Immature natural killer cell (primary cell): ENCODE measurements at regions not wholly inside any gene's neighbourhood (a gene's known extent, or its start where the extent isn't known, plus 50 kb on each side); places are given as distances from the start of the nearest gene placed in this dataset.

ENCODE experiments used
- DNase-seq, 3 donors: peaks; one replicate each; pipeline ENCODE4 v3.0.0; 2022; ENCODE audit warnings: mixed read lengths in 1 of 3
- H3K27ac Mint-ChIP-seq, 6 donors: one replicate each; pipeline ENCODE4 v1.8.0; 2020; ENCODE audit warnings: mixed read lengths in 6 of 6, mild to moderate bottlenecking in 5 of 6, inconsistent platforms in 4 of 6, moderate library complexity in 3 of 6
- H3K27me3 Mint-ChIP-seq, 3 donors: one replicate each; pipeline ENCODE4 v1.8.0; 2020 to 2021; ENCODE audit warnings: low read depth in 3 of 3, mild to moderate bottlenecking in 3 of 3, mixed read lengths in 3 of 3, moderate library complexity in 3 of 3, inconsistent platforms in 1 of 3
- H3K36me3 Mint-ChIP-seq, 3 donors: one replicate each; pipeline ENCODE4 v1.8.0; 2020; ENCODE audit warnings: mixed read lengths in 3 of 3, inconsistent platforms in 2 of 3, mild to moderate bottlenecking in 2 of 3
- H3K4me1 Mint-ChIP-seq, 2 donors: one replicate each; pipeline ENCODE4 v1.8.0; 2020; ENCODE audit warnings: inconsistent platforms in 2 of 2, mild to moderate bottlenecking in 2 of 2, mixed read lengths in 2 of 2, moderate library complexity in 1 of 2
- H3K4me3 Mint-ChIP-seq, 5 donors: one replicate each; pipeline ENCODE4 v1.8.0; 2020; ENCODE audit warnings: mild to moderate bottlenecking in 5 of 5, mixed read lengths in 5 of 5, inconsistent platforms in 3 of 5, moderate library complexity in 3 of 5
- H3K9me3 Mint-ChIP-seq, 6 donors: one replicate each; pipeline ENCODE4 v1.8.0; 2020; ENCODE audit warnings: mild to moderate bottlenecking in 6 of 6, mixed read lengths in 6 of 6, inconsistent platforms in 4 of 6, moderate library complexity in 3 of 6

DNA sequence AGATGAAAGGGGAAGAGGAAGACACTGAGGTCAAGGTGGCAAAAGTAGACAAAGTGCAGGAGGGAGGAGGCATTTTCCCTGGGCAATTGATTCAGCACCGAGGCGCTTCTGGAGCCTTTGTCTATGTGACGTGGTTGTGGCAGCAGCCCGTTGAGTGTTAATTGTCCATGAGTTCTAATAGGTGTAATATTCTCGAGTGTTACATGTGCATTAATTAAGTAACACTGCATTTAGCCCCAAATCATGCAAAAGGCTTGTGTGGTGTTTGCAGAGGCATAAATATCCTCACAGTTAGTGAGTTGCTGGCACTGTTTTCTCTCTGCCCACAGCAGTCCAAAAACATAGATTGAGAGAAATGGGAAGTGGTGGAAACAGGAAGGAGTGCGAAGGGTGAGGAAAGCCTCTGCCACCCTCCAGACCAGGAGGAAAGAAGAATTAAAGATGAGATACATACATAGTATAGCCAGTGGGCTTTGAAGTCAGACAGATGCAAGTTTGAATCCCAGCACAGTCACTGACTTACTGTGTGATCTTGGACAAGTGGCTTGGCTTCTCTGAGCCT is 361.2 kb downstream of the MN1 start:
- no peaks in the 10 kb centered on the region for H3K4me1 Mint-ChIP-seq
- H3K4me3 Mint-ChIP-seq = no peak overlapping the region
- H3K9me3 Mint-ChIP-seq = peaks cover 0 to 1% (median 0%) of the 10 kb centered on the region in 6 donors
- H3K27me3 Mint-ChIP-seq = peaks cover 0 to 3% (median 2%) of the 10 kb centered on the region in 3 donors
- H3K27ac Mint-ChIP-seq = no peak overlapping the region
- H3K36me3 Mint-ChIP-seq = no peaks in the 10 kb centered on the region
- no peak for DNase-seq

DNA sequence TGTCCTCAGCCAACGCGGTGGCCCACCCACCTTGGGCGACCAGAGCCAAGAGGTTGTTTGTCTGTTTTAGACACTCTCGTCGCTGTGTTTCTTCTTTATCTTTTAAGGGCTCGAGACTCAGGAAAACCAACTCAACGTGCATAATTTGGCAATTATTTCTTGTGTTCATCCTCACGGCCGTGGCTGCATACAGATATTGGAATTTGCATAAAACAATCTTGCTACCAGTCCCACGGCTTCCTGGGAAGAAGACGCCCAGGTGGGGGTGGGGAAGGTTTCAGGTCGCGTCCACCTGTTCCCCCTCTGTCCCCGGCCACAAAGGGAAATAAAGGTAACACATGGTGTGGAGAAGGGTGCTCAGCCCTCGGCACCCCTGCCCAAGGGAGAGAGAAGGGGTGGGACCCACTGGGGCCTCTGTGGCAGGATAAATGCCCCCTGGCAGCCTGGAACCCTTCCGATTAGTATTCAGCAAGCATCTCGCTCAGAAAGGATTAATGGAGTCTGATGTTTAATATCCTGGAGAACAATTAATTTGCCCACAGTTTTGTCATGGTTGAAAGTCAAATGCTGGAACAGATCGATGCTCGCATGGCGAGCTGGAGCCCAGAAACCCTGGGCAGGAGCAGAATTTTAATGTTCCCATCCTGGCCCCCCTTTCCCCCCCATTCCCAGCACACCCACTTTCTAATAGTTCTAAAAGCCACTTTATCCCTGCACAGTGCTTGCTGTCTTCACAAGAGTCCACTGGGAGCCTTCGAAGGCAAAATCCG is 359.7 kb downstream of the MN1 start:
- no peaks in the 10 kb centered on the region for H3K36me3 Mint-ChIP-seq
- peaks cover 0 to 1% (median 0%) of the 10 kb centered on the region in 6 donors for H3K9me3 Mint-ChIP-seq
- peaks cover 0 to 2% (median 0%) of the 10 kb centered on the region in 3 donors for H3K27me3 Mint-ChIP-seq
- no peak overlapping the region for H3K27ac Mint-ChIP-seq
- H3K4me1 Mint-ChIP-seq = no peaks in the 10 kb centered on the region
- no peak overlapping the region for H3K4me3 Mint-ChIP-seq
- no peak for DNase-seq

DNA sequence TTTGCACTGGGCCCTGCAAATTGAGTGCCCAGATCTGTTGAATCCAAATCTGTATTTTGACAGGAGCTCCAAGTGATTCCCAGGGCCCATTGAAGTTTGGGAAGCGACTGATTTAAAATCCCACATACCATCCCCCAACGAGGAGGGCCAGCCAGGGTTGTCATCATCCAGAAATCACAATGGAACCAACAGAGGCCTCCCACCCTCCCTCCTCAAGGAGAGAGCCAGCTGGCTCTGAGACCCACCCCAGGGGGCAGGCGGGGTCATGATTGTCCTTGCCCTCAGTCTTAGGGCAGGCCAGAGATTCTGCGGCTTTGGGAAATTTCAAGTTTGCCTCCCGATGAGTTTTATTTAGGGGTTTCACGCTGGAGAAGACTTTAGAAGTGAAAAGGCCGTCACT is 358.2 kb downstream of the MN1 start:
- peaks cover 0 to 1% (median 0%) of the 10 kb centered on the region in 6 donors for H3K9me3 Mint-ChIP-seq
- peaks cover 0 to 2% (median 0%) of the 10 kb centered on the region in 3 donors for H3K27me3 Mint-ChIP-seq
- H3K27ac Mint-ChIP-seq = no peak overlapping the region
- no peaks in the 10 kb centered on the region for H3K4me1 Mint-ChIP-seq
- no peaks in the 10 kb centered on the region for H3K36me3 Mint-ChIP-seq
- no peak overlapping the region for H3K4me3 Mint-ChIP-seq
- no peak for DNase-seq

DNA sequence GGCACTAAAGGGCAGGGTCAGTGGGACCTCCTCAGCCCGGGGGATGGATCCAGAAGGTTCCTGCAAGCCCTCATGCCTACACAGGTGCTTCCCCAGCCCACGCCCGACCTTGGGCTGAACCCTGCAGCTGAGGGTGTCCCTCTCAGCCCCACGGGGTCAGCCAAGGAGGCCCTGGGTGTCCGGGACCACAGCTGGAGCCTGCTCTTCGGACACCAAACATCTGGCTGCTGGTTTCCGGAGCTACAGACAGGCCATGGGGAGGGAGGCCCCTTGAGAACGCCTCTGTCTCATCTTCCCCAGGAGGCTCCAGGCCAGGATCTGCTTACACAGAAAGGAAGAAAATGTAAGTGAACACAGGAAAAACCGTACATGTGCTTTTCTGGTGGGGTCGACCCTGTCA is 355.7 kb downstream of the MN1 start:
- peaks cover 0 to 4% (median 3%) of the 10 kb centered on the region in 3 donors for H3K27me3 Mint-ChIP-seq
- H3K4me1 Mint-ChIP-seq = no peaks in the 10 kb centered on the region
- H3K36me3 Mint-ChIP-seq = no peaks in the 10 kb centered on the region
- H3K27ac Mint-ChIP-seq = no peak overlapping the region
- no peak for DNase-seq
- H3K4me3 Mint-ChIP-seq = no peak overlapping the region
- no peaks in the 10 kb centered on the region for H3K9me3 Mint-ChIP-seq

DNA sequence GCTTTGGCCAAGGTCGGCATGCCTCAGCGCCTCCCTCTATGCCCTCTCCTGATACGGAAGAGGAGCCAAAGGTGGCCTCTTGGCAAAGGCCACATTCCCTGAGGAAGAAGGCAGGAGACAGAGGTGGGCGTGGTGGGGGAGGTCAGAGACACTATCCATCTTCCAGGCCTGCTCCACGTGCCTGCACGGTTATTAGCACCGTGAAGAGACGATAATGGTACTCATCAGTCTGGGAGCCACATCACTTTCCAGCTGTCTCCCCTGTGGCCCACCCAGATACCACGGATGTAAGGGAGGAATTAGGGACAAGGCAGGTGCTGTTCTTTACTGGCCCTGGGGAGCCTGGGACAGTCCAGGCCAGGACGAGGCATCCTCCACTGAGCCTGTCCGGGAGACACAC is 354.3 kb downstream of the MN1 start:
- no peaks in the 10 kb centered on the region for H3K36me3 Mint-ChIP-seq
- H3K9me3 Mint-ChIP-seq = no peaks in the 10 kb centered on the region
- H3K4me1 Mint-ChIP-seq = no peaks in the 10 kb centered on the region
- no peak overlapping the region for H3K4me3 Mint-ChIP-seq
- DNase-seq = no peak
- H3K27ac Mint-ChIP-seq = no peak overlapping the region
- peaks cover 0 to 4% (median 2%) of the 10 kb centered on the region in 3 donors for H3K27me3 Mint-ChIP-seq

DNA sequence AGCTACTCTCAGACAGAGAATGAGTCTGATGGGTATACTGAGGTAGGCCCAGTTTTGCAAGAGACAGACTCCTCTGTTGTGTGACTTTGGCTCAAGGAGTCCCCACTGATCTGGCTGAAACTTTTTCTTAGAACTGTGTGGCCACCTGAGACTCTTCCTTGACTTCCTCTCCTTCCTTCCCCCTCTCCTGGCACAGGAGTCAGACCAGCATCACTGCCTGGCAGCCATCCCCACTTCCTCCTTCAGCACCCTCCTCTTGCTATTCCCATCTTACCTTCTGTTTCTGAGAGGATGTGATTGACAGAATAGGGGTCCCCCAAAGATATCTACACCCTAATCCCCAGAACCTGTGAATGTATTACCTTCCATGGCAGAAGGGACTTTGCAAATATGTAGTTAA is 351.1 kb downstream of the MN1 start:
- no peak overlapping the region for H3K27ac Mint-ChIP-seq
- no peaks in the 10 kb centered on the region for H3K9me3 Mint-ChIP-seq

DNA sequence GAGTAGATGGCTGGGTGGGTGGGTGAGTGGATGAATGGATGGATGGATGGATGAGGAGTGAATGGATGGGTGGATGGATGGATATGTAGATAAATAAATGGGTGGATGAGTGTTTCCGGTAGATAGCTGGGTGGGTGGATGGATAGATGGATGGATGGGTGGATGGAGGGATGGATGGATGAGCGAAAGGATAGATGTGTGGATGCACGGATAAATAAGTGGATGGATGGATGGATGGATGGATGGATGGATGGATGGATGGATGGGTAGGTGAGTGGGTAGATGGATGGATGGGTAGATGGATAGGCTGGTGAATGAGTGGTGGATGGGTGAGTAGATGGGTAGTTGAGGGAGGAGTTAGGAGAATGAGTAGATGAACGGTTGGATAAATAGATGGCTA is 349.3 kb downstream of the MN1 start:
- no peak for DNase-seq
- no peaks in the 10 kb centered on the region for H3K9me3 Mint-ChIP-seq

More for the DNA sequence above, 351.1 kb downstream of the MN1 start:
- Mint-ChIP-seq H3K36me3 (no peaks in the 10 kb centered on the region), H3K4me1 (no peaks in the 10 kb centered on the region), H3K4me3 (no peak overlapping the region), H3K27me3 (peaks cover 0 to 6% (median 5%) of the 10 kb centered on the region in 3 donors)
- DNase-seq = no peak

DNA sequence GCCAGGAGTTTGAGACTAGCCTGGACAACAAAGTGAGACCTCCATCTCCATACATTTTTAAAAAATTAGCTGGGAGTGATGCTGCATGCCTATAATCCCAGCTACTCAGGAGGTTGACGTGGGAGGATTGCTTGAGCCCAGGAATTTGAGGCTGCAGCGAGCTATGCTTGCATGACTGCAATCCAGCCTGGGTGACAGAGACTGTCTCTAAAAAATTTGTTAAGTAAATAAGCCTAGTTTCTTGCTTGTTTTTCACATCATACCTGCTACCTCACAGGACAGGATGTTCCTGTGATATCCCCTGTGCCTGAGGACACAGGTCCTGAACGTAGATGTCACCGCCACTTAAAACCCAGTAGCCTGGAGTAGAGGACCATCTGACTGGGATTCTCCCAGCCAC is 348.6 kb downstream of the MN1 start:
- H3K9me3 Mint-ChIP-seq = no peaks in the 10 kb centered on the region
- no peak overlapping the region for H3K4me3 Mint-ChIP-seq
- no peaks in the 10 kb centered on the region for H3K36me3 Mint-ChIP-seq
- H3K27me3 Mint-ChIP-seq = peaks cover 0 to 6% (median 5%) of the 10 kb centered on the region in 3 donors
- DNase-seq = no peak
- H3K4me1 Mint-ChIP-seq = no peaks in the 10 kb centered on the region
- H3K27ac Mint-ChIP-seq = no peak overlapping the region

More for the DNA sequence above, 349.3 kb downstream of the MN1 start:
- H3K4me3 Mint-ChIP-seq = no peak overlapping the region
- no peaks in the 10 kb centered on the region for H3K36me3 Mint-ChIP-seq
- no peak overlapping the region for H3K27ac Mint-ChIP-seq
- no peaks in the 10 kb centered on the region for H3K4me1 Mint-ChIP-seq
- peaks cover 0 to 6% (median 5%) of the 10 kb centered on the region in 3 donors for H3K27me3 Mint-ChIP-seq

DNA sequence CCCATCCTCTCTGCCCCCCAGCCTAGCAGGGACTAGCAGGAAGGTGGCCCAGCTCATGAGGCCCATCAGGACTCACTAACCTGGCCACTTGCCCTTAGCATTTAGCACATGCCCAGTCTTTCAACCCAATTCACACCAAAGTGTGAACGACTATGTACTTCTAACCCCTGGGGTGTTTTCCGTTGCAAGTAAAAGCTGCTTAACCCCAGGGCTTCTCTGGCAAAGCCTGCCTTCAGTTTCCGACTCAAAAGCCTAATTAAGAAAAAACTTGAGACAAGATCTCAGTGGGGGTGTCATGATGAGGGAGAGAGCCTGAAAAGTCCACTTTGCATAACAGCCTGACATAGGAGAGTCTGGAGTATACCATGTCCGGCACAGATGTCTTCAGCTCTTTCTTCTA is 347.8 kb downstream of the MN1 start:
- H3K4me1 Mint-ChIP-seq = no peaks in the 10 kb centered on the region

DNA sequence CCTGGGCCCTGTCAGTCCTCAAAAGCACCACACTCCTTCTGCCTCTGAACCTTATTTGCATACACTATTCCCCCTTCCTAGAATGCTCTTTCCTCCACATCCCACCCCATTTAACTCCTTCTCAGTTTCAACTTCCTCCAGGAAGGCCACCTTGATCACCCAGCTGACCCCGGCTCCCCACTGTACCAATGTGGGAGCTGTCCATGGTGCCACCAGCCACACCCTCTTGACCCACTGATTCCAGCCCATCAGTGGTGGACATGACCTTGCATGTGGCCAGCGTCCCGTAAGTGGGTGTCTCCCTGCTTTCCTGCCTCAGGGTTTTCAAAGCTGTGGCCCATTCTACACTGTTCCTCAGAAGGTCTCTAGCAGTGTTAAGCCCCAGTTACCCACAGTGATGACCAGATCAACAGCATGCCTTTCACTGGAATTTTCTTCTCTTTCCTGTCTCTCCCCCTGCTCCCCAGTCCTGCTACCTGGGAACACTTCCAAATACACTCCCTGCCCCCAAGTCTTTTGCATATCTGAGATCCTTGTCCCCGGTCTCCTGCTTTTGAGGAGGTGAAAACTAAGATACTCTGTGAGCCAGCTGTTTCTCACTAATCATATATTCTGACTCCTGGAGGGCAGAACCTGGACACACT is 346.6 kb downstream of the MN1 start:
- H3K4me1 Mint-ChIP-seq = no peaks in the 10 kb centered on the region
- no peaks in the 10 kb centered on the region for H3K9me3 Mint-ChIP-seq
- DNase-seq = no peak
- H3K27me3 Mint-ChIP-seq = peaks cover 0 to 9% (median 7%) of the 10 kb centered on the region in 3 donors
- no peaks in the 10 kb centered on the region for H3K36me3 Mint-ChIP-seq
- H3K4me3 Mint-ChIP-seq = no peak overlapping the region
- H3K27ac Mint-ChIP-seq = no peak overlapping the region

More for the DNA sequence above, 347.8 kb downstream of the MN1 start:
- Mint-ChIP-seq H3K36me3 (no peaks in the 10 kb centered on the region), H3K4me3 (no peak overlapping the region), H3K27me3 (peaks cover 0 to 8% (median 5%) of the 10 kb centered on the region in 3 donors), H3K27ac (no peak overlapping the region), H3K9me3 (no peaks in the 10 kb centered on the region)
- no peak for DNase-seq

DNA sequence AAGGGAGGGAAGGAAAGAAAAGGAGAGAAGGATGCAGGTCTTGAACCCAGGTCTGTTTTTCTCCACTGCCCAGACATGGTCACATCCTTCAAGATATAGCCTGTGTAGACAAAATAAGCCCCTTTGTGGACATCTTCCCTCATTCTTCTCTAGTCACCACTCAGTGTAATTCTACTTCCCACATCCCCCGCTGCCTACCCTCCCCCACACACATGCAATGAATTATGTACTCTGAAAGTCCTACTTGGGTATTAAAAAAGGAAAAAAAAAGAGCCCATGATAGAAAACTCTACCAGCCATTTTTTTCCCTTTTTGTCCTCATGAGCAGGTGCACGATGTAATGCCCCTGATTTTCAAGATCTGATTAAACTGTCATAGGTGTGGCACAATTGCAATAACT is 346.0 kb downstream of the MN1 start:
- no peak for DNase-seq
- H3K36me3 Mint-ChIP-seq = no peaks in the 10 kb centered on the region
- H3K27me3 Mint-ChIP-seq = peaks cover 0 to 7% (median 5%) of the 10 kb centered on the region in 3 donors
- H3K9me3 Mint-ChIP-seq = no peaks in the 10 kb centered on the region
- H3K4me1 Mint-ChIP-seq = no peaks in the 10 kb centered on the region
- H3K27ac Mint-ChIP-seq = no peak overlapping the region
- H3K4me3 Mint-ChIP-seq = no peak overlapping the region

DNA sequence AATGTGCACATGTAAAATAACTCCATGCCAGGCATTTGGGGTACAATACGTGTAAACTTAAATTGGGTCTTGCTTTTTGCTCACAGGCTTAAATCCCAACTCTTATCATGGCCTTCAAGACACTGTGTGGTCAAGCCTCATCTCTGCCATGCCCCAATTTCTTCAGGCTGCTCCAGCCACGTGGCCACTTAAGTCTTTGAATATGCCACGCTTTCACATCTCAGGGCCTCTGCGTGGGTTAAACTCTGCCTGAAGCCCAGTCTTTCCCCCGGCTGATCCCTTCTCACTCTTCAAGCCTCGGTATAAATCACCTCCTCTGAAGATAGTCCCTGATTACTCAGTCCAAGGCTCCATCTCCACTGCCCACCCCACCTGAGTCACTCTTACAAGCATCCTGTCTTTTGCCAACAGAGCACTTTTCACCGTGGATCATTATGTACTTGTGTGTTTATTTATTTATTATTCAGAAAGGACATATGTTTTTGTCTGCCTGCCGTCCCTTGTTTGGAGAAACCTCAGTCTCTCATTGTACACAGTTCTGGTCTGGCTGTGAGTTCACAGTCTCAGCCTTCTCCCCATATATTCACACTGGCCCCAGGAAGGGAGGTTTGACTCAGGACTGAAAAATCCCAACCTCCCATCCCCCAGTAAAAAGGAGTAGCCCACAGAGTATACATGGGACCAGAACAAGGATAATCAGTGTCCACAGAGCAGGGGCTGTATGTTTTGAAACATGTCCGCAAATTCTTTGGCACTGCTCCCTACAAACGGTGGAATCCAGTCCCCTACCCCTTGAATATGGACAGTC is 344.7 kb downstream of the MN1 start:
- H3K27ac Mint-ChIP-seq = no peak overlapping the region
- H3K4me3 Mint-ChIP-seq = no peak overlapping the region
- H3K4me1 Mint-ChIP-seq = no peaks in the 10 kb centered on the region
- DNase-seq = no peak
- H3K9me3 Mint-ChIP-seq = no peaks in the 10 kb centered on the region
- H3K36me3 Mint-ChIP-seq = no peaks in the 10 kb centered on the region
- H3K27me3 Mint-ChIP-seq = peaks cover 2 to 7% (median 5%) of the 10 kb centered on the region in 3 donors

DNA sequence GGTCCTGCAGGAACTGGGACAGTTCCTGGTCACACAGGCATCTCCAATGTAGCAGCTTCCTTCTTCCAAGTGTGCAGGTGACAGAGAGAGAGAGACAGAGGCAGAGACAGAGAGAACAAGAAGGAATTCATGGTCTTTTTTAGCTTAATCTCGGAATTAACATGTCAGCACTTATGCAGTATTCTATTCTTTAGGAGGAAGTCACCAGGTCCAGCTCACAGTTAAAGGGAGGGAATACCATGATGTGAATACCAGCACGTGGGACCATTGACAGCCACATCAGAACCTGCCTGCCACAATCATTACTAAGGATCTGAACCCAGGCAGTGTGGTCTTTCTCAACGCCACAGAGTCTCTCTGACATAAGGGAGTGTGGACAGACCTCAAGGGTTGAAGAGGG is 341.6 kb downstream of the MN1 start:
- Mint-ChIP-seq H3K27me3 (peaks cover 2 to 6% (median 3%) of the 10 kb centered on the region in 3 donors), H3K36me3 (no peaks in the 10 kb centered on the region), H3K27ac (no peak overlapping the region), H3K4me1 (no peaks in the 10 kb centered on the region), H3K4me3 (no peak overlapping the region), H3K9me3 (no peaks in the 10 kb centered on the region)
- no peak for DNase-seq
